ENCODE measurements at regions not wholly inside any gene's neighbourhood (a gene's known extent, or its start where the extent isn't known, plus 50 kb on each side); places are given as distances from the start of the nearest gene placed in this dataset.
"Not testable (repeated sequence)": the region's sequence is repeated elsewhere in the genome, so short reads cannot be mapped to it uniquely, and the experiment has no call there.

DNA sequence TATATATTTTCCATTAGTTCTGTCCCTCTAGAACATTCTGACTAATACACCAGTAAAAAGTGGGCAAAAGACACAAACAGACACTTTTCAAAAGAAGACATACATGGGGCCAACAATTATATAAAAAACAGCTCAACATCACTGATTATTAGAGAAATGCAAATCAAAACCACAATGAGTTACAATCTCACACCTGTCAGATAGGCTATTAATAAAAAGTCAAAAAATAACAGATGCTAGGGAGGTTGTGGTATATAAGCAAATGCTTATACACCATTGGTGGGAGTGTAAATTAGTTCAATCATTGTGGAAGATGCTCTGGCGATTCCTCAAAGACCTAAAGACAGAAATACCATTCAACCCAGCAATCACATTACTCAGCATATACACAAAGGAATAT lies 1707.8 kb downstream of the GRIK2 start:
- H3K27ac ChIP-seq, result no peak overlapping the region
- H3K9me3 ChIP-seq, result no peaks in the 10 kb centered on the region
- DNase-seq (no peak), ATAC-seq (no peak)
- intact Hi-C loops (cut with DNase I), result no loop called here
- 80% methylated on average over 1 of the region's 1 CpG for WGBS (ENCODE audit: insufficient coverage, low coverage, low lambda C conversion rate, missing lambda C conversion rate)
- no peaks in the 10 kb centered on the region for H3K27me3 ChIP-seq
- no peaks in the 10 kb centered on the region for H3K36me3 ChIP-seq
- no peak for TF ChIP-seq POLR2A (IDR thresholded peaks at IDR 0.05)
- H3K4me3 ChIP-seq, result no peak overlapping the region
- H3K4me1 ChIP-seq, result no peaks in the 10 kb centered on the region

DNA sequence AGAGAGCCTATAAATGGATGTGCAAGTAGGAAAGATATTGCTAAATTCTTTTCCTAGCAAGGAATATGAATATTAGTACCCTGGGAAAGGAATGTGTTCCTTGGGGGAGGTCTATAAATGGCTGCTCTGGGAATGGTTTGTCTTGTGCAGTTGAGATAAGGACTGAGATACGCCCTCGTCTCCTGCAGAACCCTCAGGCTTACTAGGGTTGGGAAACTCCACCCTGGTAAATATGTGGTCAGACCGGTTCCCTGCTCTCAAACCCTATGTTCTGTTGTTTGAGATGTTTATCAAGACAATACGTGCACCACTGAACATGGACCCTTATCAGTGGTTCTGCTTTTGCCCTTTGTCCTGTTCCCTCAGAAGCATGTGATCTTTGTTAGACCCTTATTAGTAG lies 1698.9 kb downstream of the GRIK2 start:
- DNase-seq; H3K27me3 ChIP-seq; H3K27ac ChIP-seq; H3K4me3 ChIP-seq; intact Hi-C loops (cut with DNase I); ATAC-seq; H3K9me3 ChIP-seq; H3K36me3 ChIP-seq; H3K4me1 ChIP-seq: not testable (repeated sequence)
- WGBS (ENCODE audit: insufficient coverage, low coverage, low lambda C conversion rate, missing lambda C conversion rate), result 68% methylated on average over 2 of the region's 4 CpGs

DNA sequence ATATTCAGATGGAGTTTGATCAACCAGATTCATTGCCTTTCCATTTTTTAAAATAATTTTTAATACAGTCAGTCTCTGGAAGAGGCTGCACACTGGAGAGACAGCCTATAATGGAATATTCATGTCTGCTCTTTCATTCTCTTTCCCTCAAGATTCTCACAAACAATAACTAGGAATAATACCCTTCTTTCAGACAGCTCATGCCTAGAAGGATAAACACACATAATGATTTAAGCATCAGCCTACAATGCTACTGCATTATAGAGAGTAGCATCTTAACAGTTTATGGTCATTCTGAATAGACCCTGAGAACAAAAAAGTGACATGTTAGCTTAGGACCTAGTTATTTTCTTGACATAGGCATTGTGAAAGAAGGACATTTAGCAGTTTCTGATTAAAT lies 1692.3 kb downstream of the GRIK2 start:
- no peaks in the 10 kb centered on the region for H3K36me3 ChIP-seq
- H3K27me3 ChIP-seq, result no peaks in the 10 kb centered on the region
- H3K4me1 ChIP-seq, result peaks cover 0 to 2% (median 0%) of the 10 kb centered on the region in 4 donors
- no peak for TF ChIP-seq POLR2A (IDR thresholded peaks at IDR 0.05)
- TF ChIP-seq, protein P1, sequence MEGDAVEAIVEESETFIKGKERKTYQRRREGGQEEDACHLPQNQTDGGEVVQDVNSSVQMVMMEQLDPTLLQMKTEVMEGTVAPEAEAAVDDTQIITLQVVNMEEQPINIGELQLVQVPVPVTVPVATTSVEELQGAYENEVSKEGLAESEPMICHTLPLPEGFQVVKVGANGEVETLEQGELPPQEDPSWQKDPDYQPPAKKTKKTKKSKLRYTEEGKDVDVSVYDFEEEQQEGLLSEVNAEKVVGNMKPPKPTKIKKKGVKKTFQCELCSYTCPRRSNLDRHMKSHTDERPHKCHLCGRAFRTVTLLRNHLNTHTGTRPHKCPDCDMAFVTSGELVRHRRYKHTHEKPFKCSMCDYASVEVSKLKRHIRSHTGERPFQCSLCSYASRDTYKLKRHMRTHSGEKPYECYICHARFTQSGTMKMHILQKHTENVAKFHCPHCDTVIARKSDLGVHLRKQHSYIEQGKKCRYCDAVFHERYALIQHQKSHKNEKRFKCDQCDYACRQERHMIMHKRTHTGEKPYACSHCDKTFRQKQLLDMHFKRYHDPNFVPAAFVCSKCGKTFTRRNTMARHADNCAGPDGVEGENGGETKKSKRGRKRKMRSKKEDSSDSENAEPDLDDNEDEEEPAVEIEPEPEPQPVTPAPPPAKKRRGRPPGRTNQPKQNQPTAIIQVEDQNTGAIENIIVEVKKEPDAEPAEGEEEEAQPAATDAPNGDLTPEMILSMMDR (IDR thresholded peaks at IDR 0.05), result no peak
- DNase-seq, result no peak
- H3K9me3 ChIP-seq, result peaks cover 0 to 4% (median 0%) of the 10 kb centered on the region in 4 donors
- no peak overlapping the region for H3K4me3 ChIP-seq
- no peak overlapping the region for H3K27ac ChIP-seq
- intact Hi-C loops (cut with DNase I), result no loop called here
- no peak for ATAC-seq

DNA sequence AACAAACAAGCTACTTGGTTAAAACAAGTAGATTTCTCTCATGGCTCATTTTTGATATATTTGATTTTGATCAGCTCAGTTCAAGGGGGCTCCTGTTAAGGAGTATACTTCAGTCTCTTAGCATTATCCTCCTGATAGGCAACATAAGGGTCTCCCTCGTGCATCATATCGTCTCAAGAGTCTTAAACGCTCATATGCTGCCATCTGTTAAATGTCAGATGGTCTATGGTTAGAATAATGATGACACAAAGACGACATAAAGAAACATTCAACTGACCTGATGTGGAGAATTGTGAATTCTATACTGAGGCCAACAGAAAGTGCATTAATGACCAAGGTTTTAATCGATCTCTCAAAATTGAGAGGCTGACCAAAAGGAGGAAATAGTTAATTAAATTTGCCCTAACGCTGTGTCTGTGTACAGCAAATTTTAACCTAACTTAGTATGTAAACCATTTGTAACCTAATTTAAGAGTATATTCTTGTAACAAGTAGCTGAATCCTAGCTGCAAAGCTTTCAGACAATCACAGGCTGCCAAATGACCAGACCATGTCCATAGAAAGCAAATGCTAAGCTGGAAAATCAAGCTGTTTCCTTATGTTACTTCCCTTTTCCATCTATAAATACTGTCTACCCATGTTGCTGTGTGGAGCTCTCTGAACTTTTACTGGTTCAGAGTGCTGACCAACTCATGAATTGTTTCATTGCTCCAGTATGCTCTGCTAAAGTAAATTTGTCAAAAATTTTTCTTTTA lies 1688.5 kb downstream of the GRIK2 start:
- H3K36me3 ChIP-seq, result no peaks in the 10 kb centered on the region
- peaks cover 0 to 2% (median 0%) of the 10 kb centered on the region in 4 donors for H3K4me1 ChIP-seq
- no peak for DNase-seq
- H3K9me3 ChIP-seq, result no peaks in the 10 kb centered on the region
- no peak overlapping the region for H3K4me3 ChIP-seq
- TF ChIP-seq POLR2A (IDR thresholded peaks at IDR 0.05), result no peak
- TF ChIP-seq, protein P1 (IDR thresholded peaks at IDR 0.05), result no peak
- WGBS (ENCODE audit: insufficient coverage, low coverage, low lambda C conversion rate, missing lambda C conversion rate), result 57% methylated on average over 6 of the region's 6 CpGs
- H3K27ac ChIP-seq, result no peak overlapping the region
- intact Hi-C loops (cut with DNase I), result no loop called here
- no peaks in the 10 kb centered on the region for H3K27me3 ChIP-seq
- no peak for ATAC-seq

DNA sequence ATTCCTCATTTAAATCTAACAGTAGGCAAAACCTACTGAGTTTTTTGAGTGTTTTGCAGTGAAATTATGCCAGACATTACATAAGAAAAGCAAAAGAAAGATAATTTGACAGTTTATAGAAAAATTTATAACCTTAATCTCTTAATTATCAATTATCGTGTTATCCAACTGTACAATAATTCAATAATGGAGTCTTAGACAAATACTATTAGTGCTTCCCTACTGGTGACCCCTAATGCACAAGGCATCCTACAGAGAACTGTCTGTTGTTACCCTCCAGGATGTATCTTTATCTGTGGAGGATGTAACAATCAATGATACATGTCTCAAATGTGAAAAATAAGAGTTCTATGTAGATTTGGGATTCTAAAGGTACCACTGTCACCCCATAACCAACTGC lies 1687.6 kb downstream of the GRIK2 start:
- no peaks in the 10 kb centered on the region for H3K36me3 ChIP-seq
- TF ChIP-seq, protein P1 (IDR thresholded peaks at IDR 0.05), result no peak

More for the DNA sequence above, 1687.6 kb downstream of the GRIK2 start:
- ATAC-seq (no peak), DNase-seq (no peak)
- no peaks in the 10 kb centered on the region for H3K27me3 ChIP-seq
- H3K9me3 ChIP-seq, result no peaks in the 10 kb centered on the region
- no peak overlapping the region for H3K4me3 ChIP-seq
- WGBS (ENCODE audit: insufficient coverage, low coverage, low lambda C conversion rate, missing lambda C conversion rate), result 76% methylated on average over 1 of the region's 1 CpG
- H3K27ac ChIP-seq, result no peak overlapping the region
- peaks cover 0 to 2% (median 0%) of the 10 kb centered on the region in 4 donors for H3K4me1 ChIP-seq
- intact Hi-C loops (cut with DNase I), result no loop called here
